ENCODE measurements at regions not wholly inside any gene's neighbourhood (a gene's known extent, or its start where the extent isn't known, plus 50 kb on each side); places are given as distances from the start of the nearest gene placed in this dataset.
"Not testable (repeated sequence)": the region's sequence is repeated elsewhere in the genome, so short reads cannot be mapped to it uniquely, and the experiment has no call there.

- no CpG with 5 or more reads among the region's 43 CpGs for WGBS (ENCODE audit: extremely low coverage, insufficient read length, low lambda C conversion rate)
- H3K23ac ChIP-seq (ENCODE audit: insufficient read length, low read depth, low read length); H3K56ac ChIP-seq (ENCODE audit: insufficient read length, low read depth, low read length); H2BK15ac ChIP-seq (ENCODE audit: low read depth, low read length); H4K20me1 ChIP-seq (ENCODE audit: control insufficient read depth, insufficient read depth, insufficient read length); H4K8ac ChIP-seq (replicated peaks; ENCODE audit: insufficient read length, low read depth, low read length); H3K79me1 ChIP-seq (ENCODE audit: insufficient read depth, low read depth, low read length, poor library complexity, severe bottlenecking); H3K14ac ChIP-seq (ENCODE audit: insufficient read depth, low read length); H3T11ph ChIP-seq (ENCODE audit: low read length); H3K27ac ChIP-seq (ENCODE audit: insufficient read length, low read depth, low read length); H4K5ac ChIP-seq (ENCODE audit: insufficient read length, low read depth, low read length); DNase-seq; H2BK5ac ChIP-seq (ENCODE audit: insufficient read length, low read length); H2AFZ ChIP-seq (ENCODE audit: low read length); H3K36me3 Mint-ChIP-seq (ENCODE audit: insufficient read depth in 1 of 3, low read depth in 3 of 3); H3K4me2 ChIP-seq (ENCODE audit: insufficient read depth, insufficient read length, low read length); H2BK12ac ChIP-seq (ENCODE audit: insufficient read length, low read depth, low read length); H3K9me3 ChIP-seq (ENCODE audit: control insufficient read depth, low read depth, low read length); H3K4me1 ChIP-seq (ENCODE audit: insufficient read depth, low read length); H3K79me2 ChIP-seq (ENCODE audit: insufficient read depth, low read length); H3K27me3 Mint-ChIP-seq (ENCODE audit: low read depth); H3K27me3 ChIP-seq (ENCODE audit: insufficient read depth, low read length); H3K9ac ChIP-seq (ENCODE audit: extremely low read depth, insufficient read length, low read length); H3K4me3 Mint-ChIP-seq; H3K27ac Mint-ChIP-seq; H3K23me2 ChIP-seq (ENCODE audit: insufficient read length, low read depth, low read length, poor library complexity, severe bottlenecking); H2AK5ac ChIP-seq (ENCODE audit: insufficient read length, low read length); H3K4me1 Mint-ChIP-seq; H4K91ac ChIP-seq (ENCODE audit: insufficient read length, low read depth, low read length); H2BK20ac ChIP-seq (ENCODE audit: low read depth, low read length, poor library complexity, severe bottlenecking); H2BK120ac ChIP-seq (ENCODE audit: low read depth, low read length, poor library complexity, severe bottlenecking); H3K18ac ChIP-seq (ENCODE audit: insufficient read length, low read depth, low read length); H3K4ac ChIP-seq (ENCODE audit: low read depth, low read length): not testable (repeated sequence)
- peaks cover 17 to 28% of the 10 kb centered on the region in 2 experiments for H3K9me3 Mint-ChIP-seq
These were observed 86.1 kb downstream of the POTEH start for GRCh38 chr22:15775670-15776669.

GRCh38 chr22:15776727-15777126 is 86.9 kb downstream of the POTEH start:
- H3K23ac ChIP-seq (ENCODE audit: insufficient read length, low read depth, low read length); H3K56ac ChIP-seq (ENCODE audit: insufficient read length, low read depth, low read length); H2BK120ac ChIP-seq (ENCODE audit: low read depth, low read length, poor library complexity, severe bottlenecking); H4K20me1 ChIP-seq (ENCODE audit: control insufficient read depth, insufficient read depth, insufficient read length); H3K4me1 ChIP-seq (ENCODE audit: insufficient read depth, low read length); H2BK20ac ChIP-seq (ENCODE audit: low read depth, low read length, poor library complexity, severe bottlenecking); H3K9me3 ChIP-seq (ENCODE audit: control insufficient read depth, low read depth, low read length); H3K36me3 Mint-ChIP-seq (ENCODE audit: insufficient read depth in 1 of 3, low read depth in 3 of 3); H3K27me3 Mint-ChIP-seq (ENCODE audit: low read depth); H3K23me2 ChIP-seq (ENCODE audit: insufficient read length, low read depth, low read length, poor library complexity, severe bottlenecking); H3K4me2 ChIP-seq (ENCODE audit: insufficient read depth, insufficient read length, low read length); H4K91ac ChIP-seq (ENCODE audit: insufficient read length, low read depth, low read length); H3K4ac ChIP-seq (ENCODE audit: low read depth, low read length); H3K27me3 ChIP-seq (ENCODE audit: insufficient read depth, low read length); DNase-seq; H3K4me3 Mint-ChIP-seq; H2BK5ac ChIP-seq (ENCODE audit: insufficient read length, low read length); H2BK15ac ChIP-seq (ENCODE audit: low read depth, low read length); H4K8ac ChIP-seq (replicated peaks; ENCODE audit: insufficient read length, low read depth, low read length); H3K79me1 ChIP-seq (ENCODE audit: insufficient read depth, low read depth, low read length, poor library complexity, severe bottlenecking); H3K9ac ChIP-seq (ENCODE audit: extremely low read depth, insufficient read length, low read length); H2BK12ac ChIP-seq (ENCODE audit: insufficient read length, low read depth, low read length); H2AK5ac ChIP-seq (ENCODE audit: insufficient read length, low read length); H3T11ph ChIP-seq (ENCODE audit: low read length); H3K27ac Mint-ChIP-seq; H3K18ac ChIP-seq (ENCODE audit: insufficient read length, low read depth, low read length); H3K4me1 Mint-ChIP-seq; H3K27ac ChIP-seq (ENCODE audit: insufficient read length, low read depth, low read length); H3K14ac ChIP-seq (ENCODE audit: insufficient read depth, low read length); H3K79me2 ChIP-seq (ENCODE audit: insufficient read depth, low read length); H2AFZ ChIP-seq (ENCODE audit: low read length); H4K5ac ChIP-seq (ENCODE audit: insufficient read length, low read depth, low read length): not testable (repeated sequence)
- peaks cover 14 to 27% of the 10 kb centered on the region in 2 experiments for H3K9me3 Mint-ChIP-seq
- WGBS (ENCODE audit: extremely low coverage, insufficient read length, low lambda C conversion rate): no CpG with 5 or more reads among the region's 16 CpGs

All from H9 (cell line).